GM12878 (cell line): ENCODE measurements at regions not wholly inside any gene's neighbourhood (a gene's known extent, or its start where the extent isn't known, plus 50 kb on each side); places are given as distances from the start of the nearest gene placed in this dataset.

Experiments
- ATF2 ChIP-seq: IDR thresholded peaks from 2 replicates; pipeline ENCODE4 v1.6.1; 2012; ENCODE audit warnings: low read length, inconsistent platforms
- BCLAF1 ChIP-seq: fragments of 450-650 bp; IDR thresholded peaks from 2 replicates; pipeline ENCODE4 v1.6.1; 2017; ENCODE audit warnings: antibody characterized with exemption, mild to moderate bottlenecking, moderate library complexity
- ETV6 ChIP-seq, 2 experiments: fragments of 450-650 bp in 1 of 2; IDR thresholded peaks in 1 of 2; conservative IDR thresholded peaks in 1 of 2; 2 replicates each; pipeline ENCODE4 v1.6.1; 2014; ENCODE audit warnings: antibody characterized with exemption in 1 of 2, borderline replicate concordance in 1 of 2, low read depth in 1 of 2, mild to moderate bottlenecking in 1 of 2, moderate library complexity in 1 of 2
- IRF3 ChIP-seq: fragments of 450-650 bp; IDR thresholded peaks from 2 replicates; pipeline ENCODE4 v1.6.1; 2014; ENCODE audit warnings: mild to moderate bottlenecking
- TCF12 ChIP-seq: IDR thresholded peaks from 2 replicates; pipeline ENCODE4 v1.6.1; 2011; ENCODE audit warnings: low read depth, mild to moderate bottlenecking, low read length
- WRNIP1 ChIP-seq: IDR thresholded peaks from 2 replicates; pipeline ENCODE4 v1.6.1; 2011; ENCODE audit warnings: low read depth, low read length, improper control_type of control experiment, borderline replicate concordance
- ZBTB4 ChIP-seq: fragments of 450-650 bp; formaldehyde crosslinking; IDR thresholded peaks from 2 replicates; pipeline ENCODE4 v1.4.0; 2022; ENCODE audit warnings: mild to moderate bottlenecking, moderate library complexity
- ZNF24 ChIP-seq: fragments of 450-650 bp; IDR thresholded peaks from 2 replicates; pipeline ENCODE4 v1.6.1; 2017; ENCODE audit warnings: antibody characterized with exemption, mild to moderate bottlenecking
- ZNF274 ChIP-seq: IDR thresholded peaks from one replicate; pipeline ENCODE4 v1.8.0; 2011; ENCODE audit not compliant: insufficient read length, insufficient read depth
- ZNF384 ChIP-seq: IDR thresholded peaks from 2 replicates; pipeline ENCODE4 v1.6.1; 2012; ENCODE audit warnings: low read depth, mild to moderate bottlenecking, low read length, improper control_type of control experiment, borderline replicate concordance

GRCh38 chr13:24023073-24023472 lies 125.8 kb upstream of the C1QTNF9B start (continued):
- TF ChIP-seq ZBTB4 (CRISPR knock-in tag): no peak
- TF ChIP-seq TCF12: no peak
- no peak for TF ChIP-seq WRNIP1
- no peak for TF ChIP-seq IRF3
- no peak for TF ChIP-seq ZNF274
- TF ChIP-seq ETV6 (conservative IDR thresholded peaks at IDR 0.05 in 1 of 2, IDR thresholded peaks at IDR 0.05 in 1 of 2; ENCODE audit: borderline replicate concordance in 1 of 2, low read depth in 1 of 2): no peak
- TF ChIP-seq ATF2: no peak
- TF ChIP-seq BCLAF1: no peak
- TF ChIP-seq ZNF384: no peak
- no peak for TF ChIP-seq ZNF24
